SIG-M5 treated with dmso at 0.1 percent for 504 hours (cell line): ENCODE measurements at regions not wholly inside any gene's neighbourhood (a gene's known extent, or its start where the extent isn't known, plus 50 kb on each side); places are given as distances from the start of the nearest gene placed in this dataset.
A peak's percentile ranks its signal among the peaks of the same experiment; 100 is the strongest.

Experiments
- DNase-seq: peaks from one replicate; lab custom pipeline; 2025; ENCODE audit not compliant: unreplicated experiment; lab: John Stamatoyannopoulos, UW

GRCh38 chr9:73643379-73644013, 491.8 kb downstream of the ANXA1 start:
- no peak for DNase-seq

DNA sequence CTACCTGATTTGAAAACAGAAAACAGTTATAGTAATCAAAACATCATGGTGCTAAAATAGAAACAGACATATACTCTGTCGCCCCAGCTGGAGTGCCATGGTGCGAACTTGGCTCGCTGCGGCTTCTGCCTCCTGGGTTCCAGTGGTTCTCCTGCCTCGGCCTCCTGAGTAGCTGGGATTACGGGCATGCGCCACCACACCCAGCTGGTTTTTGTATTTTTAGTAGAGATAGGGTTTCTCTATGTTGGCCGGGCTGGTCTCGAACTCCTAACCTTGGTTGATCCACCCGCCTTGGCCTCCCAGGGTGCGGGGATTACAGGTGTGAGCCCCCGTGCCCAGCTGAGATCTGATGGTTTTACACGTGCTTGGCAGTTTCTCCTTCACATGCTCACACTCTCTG, 495.9 kb downstream of the ANXA1 start:
- DNase-seq = no peak

DNA sequence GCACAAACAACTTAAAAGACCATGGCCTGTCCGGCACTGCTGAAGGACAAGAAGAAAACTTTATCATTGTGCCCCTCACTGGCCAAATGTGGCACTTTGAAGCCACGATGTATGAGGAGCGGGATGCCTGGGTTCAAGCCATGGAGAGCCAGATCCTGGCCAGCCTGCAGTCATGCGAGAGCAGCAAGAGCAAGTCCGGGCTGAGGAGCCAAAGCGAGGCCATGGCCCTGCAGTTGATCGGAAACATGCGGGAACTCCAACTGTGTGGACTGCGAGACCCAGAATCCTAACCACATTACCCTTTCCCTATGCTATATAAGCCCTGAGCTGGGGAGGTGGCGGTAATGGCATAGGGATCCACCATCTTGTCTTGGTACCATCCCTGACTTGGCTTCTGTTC, 497.9 kb downstream of the ANXA1 start:
- DNase-seq = no peak

DNA sequence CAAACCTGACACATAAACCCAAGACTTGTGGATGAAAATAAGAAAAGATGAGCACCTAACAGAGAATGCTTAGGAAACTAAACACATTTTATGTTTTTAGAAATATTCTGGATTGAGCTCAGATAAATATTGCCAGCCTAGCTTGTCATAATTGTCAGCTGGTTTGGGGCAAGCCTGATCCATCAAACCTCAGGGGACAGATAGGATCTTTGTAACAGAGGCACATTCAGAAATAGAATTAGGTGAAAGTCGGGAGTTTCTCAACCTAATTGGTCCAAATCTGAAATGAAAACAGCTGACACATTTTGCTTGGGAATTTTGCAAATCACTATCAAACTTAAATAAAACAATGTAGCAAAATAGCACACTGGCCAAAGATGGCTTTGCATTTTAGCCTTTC, 503.7 kb downstream of the ANXA1 start:
- DNase-seq = no peak

DNA sequence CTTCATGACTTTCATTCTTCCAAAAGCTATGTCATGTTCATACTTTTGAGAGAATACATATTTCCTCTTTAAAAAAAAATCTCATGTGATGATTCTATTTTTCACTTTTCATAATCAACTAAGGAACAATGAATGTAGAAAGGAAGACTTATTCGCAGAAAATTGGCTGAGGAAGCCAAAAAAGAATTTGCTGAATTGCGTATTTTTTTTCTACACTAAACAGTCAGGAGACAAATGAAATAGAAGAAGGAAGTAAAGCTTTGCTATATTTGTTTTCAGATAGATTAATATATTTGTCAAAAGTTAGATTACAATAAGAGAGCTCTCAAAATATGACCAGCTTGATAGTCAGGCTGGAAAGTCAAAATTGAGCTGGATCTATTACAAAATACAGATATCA, 504.2 kb downstream of the ANXA1 start:
- no peak for DNase-seq

- no peak for DNase-seq
Observed at GRCh38 chr9:73665253-73665652, 513.6 kb downstream of the ANXA1 start.

DNA sequence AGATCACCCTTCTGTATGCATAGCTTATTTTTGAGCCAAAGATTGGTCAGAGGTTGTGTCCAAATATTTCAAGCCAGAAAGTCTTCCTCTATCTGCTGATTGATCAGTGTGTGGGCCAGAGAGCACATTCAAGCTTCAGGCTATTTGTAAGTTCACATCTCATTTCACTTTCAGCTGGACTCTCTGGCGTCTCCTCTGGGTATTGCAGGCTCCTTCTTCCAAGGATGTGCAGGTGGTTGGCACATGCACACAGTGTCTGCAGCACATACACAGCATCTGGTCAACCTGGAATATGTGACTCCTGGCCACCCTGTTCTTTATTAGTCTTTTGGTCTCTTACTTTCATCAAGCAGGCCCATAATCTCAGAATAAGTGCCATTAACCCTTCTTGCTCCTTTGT, 516.1 kb downstream of the ANXA1 start:
- peak; percentile 1 for DNase-seq

GRCh38 chr9:73680831-73681230, 529.2 kb downstream of the ANXA1 start:
- DNase-seq = no peak

GRCh38 chr9:73682789-73683188, 531.1 kb downstream of the ANXA1 start:
- no peak for DNase-seq

DNA sequence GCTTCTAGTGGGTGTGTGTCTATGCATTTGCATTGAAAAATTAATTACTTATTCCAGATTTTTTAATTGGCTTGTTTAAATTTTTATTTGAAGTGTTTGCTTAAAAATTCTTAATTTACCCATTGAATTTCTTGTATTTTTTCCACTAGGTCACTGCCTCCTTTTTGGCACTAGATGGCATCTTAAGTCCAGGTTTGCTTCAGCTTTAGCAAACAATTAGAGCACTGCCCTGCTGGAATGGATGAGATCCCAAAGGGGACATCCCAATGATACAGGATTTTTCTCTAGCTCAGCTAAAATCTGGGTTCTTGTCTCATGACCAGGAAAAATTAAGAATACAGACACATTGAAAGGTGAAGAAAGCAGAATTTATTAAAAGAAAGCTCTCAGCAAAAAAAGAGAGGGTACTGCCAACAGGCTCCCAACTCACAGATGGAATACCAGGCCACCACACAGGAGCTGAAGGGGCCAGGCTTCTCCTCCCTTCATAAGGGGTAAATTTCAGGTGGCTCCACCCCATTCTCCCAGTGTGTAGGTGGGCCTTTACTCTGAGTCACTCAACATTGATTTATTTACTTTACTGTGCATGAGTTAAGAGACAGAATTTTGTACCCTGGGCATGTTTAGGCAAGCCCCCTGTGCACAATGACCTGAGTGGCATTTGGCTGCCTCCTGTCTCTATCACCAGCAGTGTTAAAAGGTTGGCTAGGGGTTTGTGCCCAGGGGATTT, 532.4 kb downstream of the ANXA1 start:
- DNase-seq = peak; percentile 38

DNA sequence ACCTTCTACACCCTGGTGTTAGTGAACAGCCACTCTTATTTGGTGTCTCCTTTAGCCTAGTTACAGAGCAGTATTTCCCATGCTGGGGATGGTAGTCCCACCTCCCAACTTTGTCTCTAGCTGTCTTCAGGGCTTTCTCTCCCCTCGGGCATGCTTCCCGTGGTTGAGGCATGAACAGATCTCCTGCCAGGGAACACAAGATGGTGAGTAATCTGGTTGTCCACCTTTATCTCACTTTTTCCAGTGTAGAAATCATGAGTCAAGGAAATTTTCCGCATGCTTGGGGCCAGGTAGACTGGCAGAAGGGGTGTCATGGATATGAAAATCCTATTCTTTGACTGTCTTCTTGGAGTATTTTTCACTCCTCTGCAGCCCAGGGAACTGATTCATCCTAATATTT, 532.9 kb downstream of the ANXA1 start:
- DNase-seq = no peak

DNA sequence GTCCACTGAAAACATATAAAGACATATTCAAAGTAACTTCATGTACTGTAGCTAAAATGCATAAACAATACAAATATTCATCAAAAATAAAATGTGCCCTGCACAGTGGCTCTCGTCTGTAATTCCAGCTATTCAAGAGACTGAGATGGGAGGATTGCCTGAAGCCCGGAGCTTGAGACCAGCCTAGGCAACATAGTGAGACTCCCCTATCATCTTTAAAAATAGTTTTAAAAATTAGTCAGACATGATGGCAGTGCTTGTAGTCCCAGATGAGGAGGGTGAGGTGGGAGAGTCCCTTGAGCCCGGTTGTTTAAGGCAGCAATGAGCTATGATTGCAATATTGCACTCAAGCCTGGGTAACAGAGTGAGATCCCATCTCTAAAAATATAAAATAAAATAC, 534.1 kb downstream of the ANXA1 start:
- no peak for DNase-seq

DNA sequence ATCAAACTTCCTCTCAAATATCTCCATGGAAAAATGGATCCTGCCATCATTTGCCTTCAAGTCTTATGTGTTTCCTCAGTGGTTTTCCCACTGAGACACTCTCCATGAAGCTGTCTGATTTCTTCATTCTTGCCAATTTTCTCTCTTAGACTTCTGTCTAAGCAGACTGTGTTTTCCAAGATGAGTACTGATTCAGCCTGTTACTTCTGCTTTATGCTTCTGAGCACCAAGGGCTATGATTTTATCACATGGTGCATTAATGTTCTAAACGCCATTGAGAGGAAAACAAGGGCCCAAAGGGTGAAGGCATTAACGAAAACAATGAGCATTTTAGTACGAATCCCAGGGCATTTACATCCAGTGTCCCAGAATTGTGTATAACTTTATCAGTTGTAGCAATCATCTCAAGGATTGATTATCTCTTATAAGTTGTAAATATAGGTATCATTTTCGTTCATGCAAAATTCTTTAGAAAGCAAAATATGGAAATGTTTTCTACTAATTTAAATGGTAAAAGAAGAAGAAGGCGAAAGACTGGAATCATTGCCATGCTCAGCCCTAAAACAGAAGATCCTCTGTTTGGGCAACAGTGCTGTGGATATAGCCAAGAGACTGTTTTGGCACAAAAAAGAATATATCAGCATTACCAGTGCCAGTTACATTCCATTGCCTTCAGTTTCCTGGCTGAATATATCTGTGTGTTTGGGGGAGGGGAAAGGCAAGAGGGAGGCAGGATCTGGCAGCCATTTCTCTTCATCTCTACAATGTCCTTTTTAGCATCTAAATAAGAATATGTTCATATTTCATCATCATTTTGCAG, 537.6 kb downstream of the ANXA1 start:
- DNase-seq = no peak

DNA sequence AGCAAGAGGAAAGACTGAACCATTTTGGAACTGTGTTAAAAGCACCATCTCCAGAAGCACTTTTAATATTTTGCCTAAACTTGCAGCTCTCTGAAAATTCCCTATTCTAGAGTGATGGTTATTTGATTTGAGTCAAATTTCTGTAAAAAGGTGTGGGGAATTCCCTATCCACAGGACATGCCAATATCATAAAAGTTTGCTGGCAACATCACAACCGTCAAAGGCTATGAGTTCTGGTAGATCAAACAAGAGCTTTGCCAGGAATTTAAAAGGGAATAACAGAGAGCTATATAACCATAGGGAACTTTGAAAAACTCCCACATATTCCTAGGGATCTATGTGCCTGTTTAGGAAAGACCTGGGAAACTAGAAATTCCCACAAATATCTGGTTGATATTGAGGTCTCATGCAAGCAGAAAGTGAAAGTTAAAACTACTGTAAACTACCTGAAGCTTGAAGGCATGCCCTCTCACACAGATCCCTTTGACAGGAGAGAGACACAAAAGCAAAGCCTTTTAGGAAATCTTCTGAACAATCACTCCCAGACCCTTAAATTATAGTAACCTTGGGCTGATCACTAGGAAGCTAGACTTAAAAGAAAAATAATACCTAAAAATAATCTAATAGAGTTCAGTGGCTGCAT, 549.9 kb downstream of the ANXA1 start:
- DNase-seq = no peak

DNA sequence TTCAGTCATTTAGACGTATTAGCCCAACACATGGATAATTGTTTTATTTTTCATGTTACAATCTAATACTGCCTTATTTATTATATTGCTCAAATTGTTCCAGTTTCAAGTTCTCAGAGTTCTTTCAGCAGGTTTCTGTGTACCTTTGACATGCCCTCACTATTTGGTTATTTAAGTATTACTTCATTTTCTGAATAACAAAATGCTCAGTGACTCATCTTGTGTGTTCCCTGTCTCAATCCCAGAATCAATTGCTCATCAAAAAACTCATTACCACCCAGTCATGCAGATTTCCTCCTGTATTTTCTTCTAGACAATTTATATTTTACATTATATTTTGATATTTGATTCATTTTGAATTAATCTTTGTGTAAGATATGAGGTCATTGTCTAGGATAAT, 562.6 kb downstream of the ANXA1 start:
- DNase-seq = no peak

- DNase-seq = no peak
Observed at GRCh38 chr9:73715591-73715990, 563.9 kb downstream of the ANXA1 start.

GRCh38 chr9:73719660-73720059, 568.0 kb downstream of the ANXA1 start:
- no peak for DNase-seq

GRCh38 chr9:73720601-73721000, 568.9 kb downstream of the ANXA1 start:
- no peak for DNase-seq

GRCh38 chr9:73736270-73736669, 584.6 kb downstream of the ANXA1 start:
- DNase-seq = no peak

DNA sequence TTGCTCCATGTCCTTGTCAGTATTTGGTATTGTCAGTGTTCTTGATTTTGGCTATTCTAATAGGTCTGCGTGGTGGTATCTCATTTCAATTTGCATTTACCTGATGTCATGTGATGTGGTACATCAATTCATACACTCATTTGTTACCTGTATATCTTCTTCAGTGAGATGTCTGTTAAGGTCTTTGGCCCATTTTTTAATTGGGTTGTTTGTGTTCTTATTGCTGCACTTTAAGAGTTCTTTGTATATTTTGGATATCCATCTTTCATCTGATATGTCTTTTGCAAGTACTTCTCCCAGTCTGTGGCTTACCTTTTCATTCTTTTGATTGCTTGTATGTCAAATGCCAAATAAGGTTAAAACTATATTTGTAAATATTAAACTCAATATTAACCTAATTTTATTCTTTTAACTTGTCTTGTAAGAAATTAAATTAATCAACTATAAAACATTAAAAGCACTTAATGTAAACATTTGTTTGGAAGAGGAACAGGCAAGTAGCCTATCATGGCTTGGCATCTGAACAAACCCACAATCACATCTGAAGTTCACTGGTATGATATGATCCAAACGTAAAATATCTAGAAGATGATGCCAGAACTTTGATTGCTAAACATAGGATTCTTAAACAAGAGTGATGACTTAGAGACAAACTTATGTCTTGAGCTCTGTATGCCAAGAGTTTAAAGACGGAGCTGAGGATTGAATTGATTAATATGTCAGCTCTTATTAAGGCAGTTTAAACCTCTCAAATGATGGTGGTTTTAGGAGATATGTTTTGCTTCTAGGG, 587.3 kb downstream of the ANXA1 start:
- DNase-seq = no peak

- no peak for DNase-seq
Observed at GRCh38 chr9:73741316-73741715, 589.7 kb downstream of the ANXA1 start.
